HepG2 (cell line): ENCODE measurements at regions not wholly inside any gene's neighbourhood (a gene's known extent, or its start where the extent isn't known, plus 50 kb on each side); places are given as distances from the start of the nearest gene placed in this dataset.

Experiments used
- CBFB ChIP-seq: sonication (generic); formaldehyde crosslinking; IDR thresholded peaks from 2 replicates; pipeline ENCODE4 v1.4.0; 2020; ENCODE audit warnings: missing genetic modification reagents
- ELF1 ChIP-seq: sonication (generic); formaldehyde crosslinking; IDR thresholded peaks from 2 replicates; pipeline ENCODE4 v1.4.0; 2020; ENCODE audit warnings: missing genetic modification reagents
- HDAC2 ChIP-seq: sonication (generic); formaldehyde crosslinking; IDR thresholded peaks from 2 replicates; pipeline ENCODE4 v1.4.0; 2020; ENCODE audit warnings: missing genetic modification reagents
- NRL ChIP-seq: sonication (generic); formaldehyde crosslinking; IDR thresholded peaks from 2 replicates; pipeline ENCODE4 v1.5.0; 2020; ENCODE audit warnings: missing genetic modification reagents, mild to moderate bottlenecking, moderate library complexity, borderline replicate concordance
- PBX2 ChIP-seq: IDR thresholded peaks from 2 replicates; pipeline ENCODE4 v1.6.1; 2016; ENCODE audit warnings: control low read depth
- RFX5 ChIP-seq: IDR thresholded peaks from 2 replicates; pipeline ENCODE4 v1.6.1; 2011; ENCODE audit warnings: low read depth, low read length, improper control_type of control experiment
- TARDBP ChIP-seq: sonication (generic); formaldehyde crosslinking; IDR thresholded peaks from 2 replicates; pipeline ENCODE4 v1.8.0; 2022; ENCODE audit warnings: mild to moderate bottlenecking, missing genetic modification reagents
- TCF12 ChIP-seq, 2 experiments: fragments of 450-650 bp in 1 of 2; sonication (generic) in 1 of 2; formaldehyde crosslinking in 1 of 2; IDR thresholded peaks; 2 replicates each; pipeline versions ENCODE4 v1.6.1 to v1.8.0; 2017 to 2022; ENCODE audit warnings: antibody characterized with exemption in 1 of 2, mild to moderate bottlenecking in 1 of 2, missing genetic modification reagents in 1 of 2, moderate library complexity in 1 of 2
- ZNF431 ChIP-seq: sonication (generic); formaldehyde crosslinking; IDR thresholded peaks from 2 replicates; pipeline ENCODE4 v1.9.0; 2022; ENCODE audit warnings: missing genetic modification reagents, low read depth, mild to moderate bottlenecking, borderline replicate concordance
- ZNF589 ChIP-seq: sonication (generic); formaldehyde crosslinking; conservative IDR thresholded peaks from 2 replicates; pipeline ENCODE4 v1.8.0; 2022; ENCODE audit warnings: mild to moderate bottlenecking, moderate library complexity, missing genetic modification reagents
- TF ChIP-seq, protein P1 (sequence below): IDR thresholded peaks from 2 replicates; pipeline ENCODE4 v1.6.1; 2018; ENCODE audit warnings: missing genetic modification reagents
- TF ChIP-seq, protein P2 (sequence below): sonication (generic); formaldehyde crosslinking; IDR thresholded peaks from 2 replicates; pipeline ENCODE4 v1.5.0; 2020; ENCODE audit warnings: mild to moderate bottlenecking, missing genetic modification reagents, moderate library complexity

DNA sequence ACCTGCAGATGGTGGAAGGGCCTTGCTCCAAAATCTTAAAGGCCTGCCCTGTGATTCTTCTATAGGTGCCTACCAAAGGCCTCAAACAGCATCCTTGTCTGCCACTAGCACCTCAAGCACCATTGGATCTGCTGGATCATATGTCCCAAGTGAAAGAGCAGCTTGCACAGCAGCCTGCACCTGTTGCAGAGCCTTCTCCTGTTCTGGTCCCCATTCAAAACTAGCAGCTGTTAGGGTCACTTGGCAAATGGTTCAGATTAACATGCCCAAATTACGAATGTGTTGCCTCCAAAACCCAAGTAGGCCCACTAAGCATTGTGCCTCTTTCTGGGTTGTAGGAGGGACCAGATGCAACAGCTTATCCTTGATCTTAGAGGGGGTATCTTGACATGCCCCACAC is 99.6 kb upstream of the F13A1 start:
- TF ChIP-seq ZNF431 (CRISPR knock-in tag) = no peak
- no peak for TF ChIP-seq ZNF589
- TF ChIP-seq NRL (CRISPR knock-in tag) = no peak
- no peak for TF ChIP-seq TCF12 (IDR thresholded peaks at IDR 0.05)
- TF ChIP-seq TCF12 (CRISPR knock-in tag; IDR thresholded peaks at IDR 0.05) = no peak
- TF ChIP-seq ELF1 (CRISPR knock-in tag) = no peak
- TF ChIP-seq, protein P1, sequence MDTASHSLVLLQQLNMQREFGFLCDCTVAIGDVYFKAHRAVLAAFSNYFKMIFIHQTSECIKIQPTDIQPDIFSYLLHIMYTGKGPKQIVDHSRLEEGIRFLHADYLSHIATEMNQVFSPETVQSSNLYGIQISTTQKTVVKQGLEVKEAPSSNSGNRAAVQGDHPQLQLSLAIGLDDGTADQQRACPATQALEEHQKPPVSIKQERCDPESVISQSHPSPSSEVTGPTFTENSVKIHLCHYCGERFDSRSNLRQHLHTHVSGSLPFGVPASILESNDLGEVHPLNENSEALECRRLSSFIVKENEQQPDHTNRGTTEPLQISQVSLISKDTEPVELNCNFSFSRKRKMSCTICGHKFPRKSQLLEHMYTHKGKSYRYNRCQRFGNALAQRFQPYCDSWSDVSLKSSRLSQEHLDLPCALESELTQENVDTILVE (CRISPR knock-in tag) = no peak
- TF ChIP-seq, protein P2, sequence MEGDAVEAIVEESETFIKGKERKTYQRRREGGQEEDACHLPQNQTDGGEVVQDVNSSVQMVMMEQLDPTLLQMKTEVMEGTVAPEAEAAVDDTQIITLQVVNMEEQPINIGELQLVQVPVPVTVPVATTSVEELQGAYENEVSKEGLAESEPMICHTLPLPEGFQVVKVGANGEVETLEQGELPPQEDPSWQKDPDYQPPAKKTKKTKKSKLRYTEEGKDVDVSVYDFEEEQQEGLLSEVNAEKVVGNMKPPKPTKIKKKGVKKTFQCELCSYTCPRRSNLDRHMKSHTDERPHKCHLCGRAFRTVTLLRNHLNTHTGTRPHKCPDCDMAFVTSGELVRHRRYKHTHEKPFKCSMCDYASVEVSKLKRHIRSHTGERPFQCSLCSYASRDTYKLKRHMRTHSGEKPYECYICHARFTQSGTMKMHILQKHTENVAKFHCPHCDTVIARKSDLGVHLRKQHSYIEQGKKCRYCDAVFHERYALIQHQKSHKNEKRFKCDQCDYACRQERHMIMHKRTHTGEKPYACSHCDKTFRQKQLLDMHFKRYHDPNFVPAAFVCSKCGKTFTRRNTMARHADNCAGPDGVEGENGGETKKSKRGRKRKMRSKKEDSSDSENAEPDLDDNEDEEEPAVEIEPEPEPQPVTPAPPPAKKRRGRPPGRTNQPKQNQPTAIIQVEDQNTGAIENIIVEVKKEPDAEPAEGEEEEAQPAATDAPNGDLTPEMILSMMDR (CRISPR knock-in tag) = no peak
- no peak for TF ChIP-seq HDAC2 (CRISPR knock-in tag)
- TF ChIP-seq RFX5 = no peak
- TF ChIP-seq PBX2 (CRISPR knock-in tag) = no peak
- TF ChIP-seq TARDBP (CRISPR knock-in tag) = no peak
- TF ChIP-seq CBFB (CRISPR knock-in tag) = no peak
